NT2/D1 (cell line): ENCODE measurements at regions not wholly inside any gene's neighbourhood (a gene's known extent, or its start where the extent isn't known, plus 50 kb on each side); places are given as distances from the start of the nearest gene placed in this dataset.

ENCODE experiments used
- SUZ12 ChIP-seq: IDR thresholded peaks from 2 replicates; pipeline ENCODE4 v1.6.1; 2011; ENCODE audit not compliant: insufficient read length, insufficient read depth; ENCODE audit errors: extremely low read depth
- YY1 ChIP-seq: IDR thresholded peaks from 2 replicates; pipeline ENCODE4 v1.6.1; 2011; ENCODE audit not compliant: insufficient read length, insufficient read depth

DNA sequence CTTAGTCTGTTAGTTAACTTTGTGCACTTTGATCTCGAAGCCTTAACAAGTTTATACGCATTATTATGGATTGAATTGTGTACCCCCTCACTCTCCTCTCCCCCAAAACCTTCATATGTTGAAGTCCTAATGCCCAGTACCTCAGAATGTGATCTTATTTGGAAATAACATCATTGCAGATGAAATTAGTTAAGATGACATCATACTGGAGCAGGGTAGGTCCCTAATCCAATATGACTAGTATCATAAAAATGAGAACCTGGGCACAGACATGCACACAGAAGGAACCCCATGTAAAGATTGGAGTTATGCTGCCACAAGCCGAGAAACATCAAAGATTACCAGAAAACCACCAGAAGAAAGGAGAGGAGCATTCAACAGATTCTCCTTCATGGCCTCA lies 85.8 kb upstream of the TSC22D1 start:
- TF ChIP-seq YY1 (no peak), SUZ12 (no peak)
